Fibroblast of mammary gland (primary cell): ENCODE measurements at regions not wholly inside any gene's neighbourhood (a gene's known extent, or its start where the extent isn't known, plus 50 kb on each side); places are given as distances from the start of the nearest gene placed in this dataset.

ENCODE experiments used
- DNase-seq: peaks from one replicate; pipeline ENCODE4 v3.0.0-alpha.2; 2010; ENCODE audit warnings: low read depth
- H3K4me3 ChIP-seq: 2 replicates; pipeline ENCODE4 v1.5.1; 2011; ENCODE audit warnings: low read depth, mild to moderate bottlenecking, low read length, moderate library complexity; ENCODE audit not compliant: control insufficient read depth
- TF ChIP-seq, protein P1 (sequence below): conservative IDR thresholded peaks from 2 replicates; pipeline ENCODE4 v1.5.1; 2011; ENCODE audit warnings: low read depth, low read length, inconsistent platforms; ENCODE audit not compliant: control insufficient read depth, insufficient read depth

GRCh38 chr2:82476094-82476493 lies 1983.0 kb downstream of the SUCLG1 start:
- TF ChIP-seq, protein P1, sequence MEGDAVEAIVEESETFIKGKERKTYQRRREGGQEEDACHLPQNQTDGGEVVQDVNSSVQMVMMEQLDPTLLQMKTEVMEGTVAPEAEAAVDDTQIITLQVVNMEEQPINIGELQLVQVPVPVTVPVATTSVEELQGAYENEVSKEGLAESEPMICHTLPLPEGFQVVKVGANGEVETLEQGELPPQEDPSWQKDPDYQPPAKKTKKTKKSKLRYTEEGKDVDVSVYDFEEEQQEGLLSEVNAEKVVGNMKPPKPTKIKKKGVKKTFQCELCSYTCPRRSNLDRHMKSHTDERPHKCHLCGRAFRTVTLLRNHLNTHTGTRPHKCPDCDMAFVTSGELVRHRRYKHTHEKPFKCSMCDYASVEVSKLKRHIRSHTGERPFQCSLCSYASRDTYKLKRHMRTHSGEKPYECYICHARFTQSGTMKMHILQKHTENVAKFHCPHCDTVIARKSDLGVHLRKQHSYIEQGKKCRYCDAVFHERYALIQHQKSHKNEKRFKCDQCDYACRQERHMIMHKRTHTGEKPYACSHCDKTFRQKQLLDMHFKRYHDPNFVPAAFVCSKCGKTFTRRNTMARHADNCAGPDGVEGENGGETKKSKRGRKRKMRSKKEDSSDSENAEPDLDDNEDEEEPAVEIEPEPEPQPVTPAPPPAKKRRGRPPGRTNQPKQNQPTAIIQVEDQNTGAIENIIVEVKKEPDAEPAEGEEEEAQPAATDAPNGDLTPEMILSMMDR, result no peak
- no peak for DNase-seq
- no peak overlapping the region for H3K4me3 ChIP-seq

- TF ChIP-seq, protein P1, result no peak
- DNase-seq, result no peak
- no peak overlapping the region for H3K4me3 ChIP-seq
Measured at GRCh38 chr2:82428251-82428650, 2030.8 kb downstream of the SUCLG1 start.

DNA sequence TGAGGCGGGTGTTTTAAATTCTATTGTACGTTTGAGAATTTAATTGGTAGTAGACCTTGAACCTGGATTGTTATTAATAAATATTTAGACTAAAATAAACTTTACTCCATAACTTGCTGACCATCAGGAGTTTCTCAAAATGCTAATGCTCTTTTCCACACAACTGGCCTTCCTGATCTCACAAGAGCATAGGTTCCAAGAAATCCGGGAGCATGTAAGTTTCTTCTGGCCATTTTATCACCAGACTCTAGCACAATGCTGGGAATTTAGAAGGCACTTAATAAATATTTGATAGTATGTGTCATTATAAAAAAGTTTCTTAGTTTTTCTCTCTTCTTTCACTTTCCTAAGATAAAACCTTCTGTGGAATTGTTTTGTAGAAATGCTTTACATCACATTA lies 2047.1 kb downstream of the SUCLG1 start:
- no peak overlapping the region for H3K4me3 ChIP-seq
- TF ChIP-seq, protein P1, result no peak
- no peak for DNase-seq

- no peak overlapping the region for H3K4me3 ChIP-seq
- TF ChIP-seq, protein P1, result no peak
- no peak for DNase-seq
Measured at GRCh38 chr2:82411071-82411470, 2048.0 kb downstream of the SUCLG1 start.

- H3K4me3 ChIP-seq, result no peak overlapping the region
- no peak for DNase-seq
- TF ChIP-seq, protein P1, result no peak
Measured at GRCh38 chr2:82395531-82395930, 2063.5 kb downstream of the SUCLG1 start.

DNA sequence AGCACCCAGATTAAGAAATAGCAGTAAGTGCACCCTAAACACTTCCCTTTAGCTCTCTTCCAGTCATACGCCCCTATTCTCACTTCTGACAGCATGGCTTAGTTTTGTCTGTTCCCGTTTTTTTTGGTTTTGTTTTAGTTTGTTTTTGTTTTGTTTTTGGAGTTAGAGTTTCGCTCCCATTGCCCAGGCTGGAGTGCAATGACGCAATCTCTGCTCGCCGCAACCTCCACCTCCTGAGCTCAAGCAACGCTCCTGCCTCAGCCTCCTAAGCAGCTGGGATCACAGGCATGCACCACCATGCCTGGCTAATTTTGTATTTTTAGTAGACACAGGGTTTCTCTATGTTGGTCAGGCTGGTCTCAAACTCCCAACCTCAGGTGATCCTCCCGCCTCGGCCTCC lies 2067.7 kb downstream of the SUCLG1 start:
- no peak overlapping the region for H3K4me3 ChIP-seq
- TF ChIP-seq, protein P1, result no peak
- DNase-seq, result no peak

DNA sequence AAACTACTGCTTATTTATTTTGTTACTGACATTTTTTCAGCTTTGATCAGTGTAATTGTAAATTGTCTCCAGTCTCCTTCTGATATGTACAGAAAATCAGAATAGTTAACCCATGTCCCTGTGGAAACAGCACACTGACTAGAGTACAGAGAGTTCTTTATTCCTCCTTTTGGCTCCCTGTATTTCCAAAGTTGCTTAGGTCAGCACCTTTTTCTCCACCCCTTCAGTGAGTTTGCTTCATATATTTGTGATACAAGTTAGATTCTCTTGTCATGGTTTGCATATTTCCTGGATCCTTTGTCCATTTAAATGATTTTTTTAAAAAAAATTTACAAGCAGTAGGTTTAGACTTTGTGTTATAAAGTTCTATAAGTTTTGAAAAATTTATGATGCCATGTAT lies 2051.1 kb upstream of the LRRTM1 start:
- DNase-seq, result no peak
- TF ChIP-seq, protein P1, result no peak

More for the DNA sequence above, 2051.1 kb upstream of the LRRTM1 start:
- H3K4me3 ChIP-seq, result no peak overlapping the region
